CD4-positive, alpha-beta T cell treated with Interleukin-17A for 1 hour (primary cell): ENCODE measurements at regions not wholly inside any gene's neighbourhood (a gene's known extent, or its start where the extent isn't known, plus 50 kb on each side); places are given as distances from the start of the nearest gene placed in this dataset.
"Not testable (repeated sequence)": the region's sequence is repeated elsewhere in the genome, so short reads cannot be mapped to it uniquely, and the experiment has no call there.

Source experiments
- DNase-seq: peaks from one replicate; pipeline ENCODE4 v3.0.0-alpha.2; 2020

DNA sequence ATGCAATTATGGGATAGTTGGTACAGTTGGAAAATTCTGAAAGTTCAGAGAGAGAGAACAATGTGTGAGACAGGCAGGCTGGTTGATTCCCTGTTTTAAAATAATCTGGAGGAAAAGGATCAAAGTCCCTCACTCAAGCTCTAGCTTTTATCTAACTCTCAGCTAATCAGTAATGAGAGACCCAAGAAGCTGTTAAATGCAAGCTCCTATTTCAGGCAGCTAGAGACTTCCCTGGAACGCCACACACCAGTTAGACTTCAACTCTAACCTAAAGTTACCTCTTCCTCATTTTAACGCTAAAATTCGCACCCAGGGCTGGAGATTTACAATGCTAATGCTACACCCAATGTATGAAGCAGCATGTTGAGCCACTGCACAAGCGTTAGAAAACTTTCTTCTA, 243.1 kb downstream of the EN1 start:
- no peak for DNase-seq

DNA sequence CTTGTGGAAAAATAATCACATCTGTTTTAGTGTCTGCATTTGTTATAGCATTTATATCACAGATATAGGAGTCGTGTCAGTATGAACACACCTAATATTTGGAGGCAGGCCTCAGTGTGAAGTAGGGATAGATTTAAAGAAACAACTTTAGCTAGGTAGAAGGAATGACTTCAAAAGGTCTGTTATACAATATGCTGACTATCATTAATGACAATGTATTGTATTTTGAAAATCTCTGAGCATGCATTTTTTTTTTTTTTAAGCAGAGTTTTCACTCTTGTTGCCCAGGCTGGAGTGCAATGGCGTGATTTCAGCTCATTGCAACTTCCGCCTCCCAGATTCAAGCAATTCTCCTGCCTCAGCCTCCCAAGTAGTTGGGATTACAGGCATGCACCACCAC, 248.3 kb downstream of the EN1 start:
- DNase-seq = no peak

DNA sequence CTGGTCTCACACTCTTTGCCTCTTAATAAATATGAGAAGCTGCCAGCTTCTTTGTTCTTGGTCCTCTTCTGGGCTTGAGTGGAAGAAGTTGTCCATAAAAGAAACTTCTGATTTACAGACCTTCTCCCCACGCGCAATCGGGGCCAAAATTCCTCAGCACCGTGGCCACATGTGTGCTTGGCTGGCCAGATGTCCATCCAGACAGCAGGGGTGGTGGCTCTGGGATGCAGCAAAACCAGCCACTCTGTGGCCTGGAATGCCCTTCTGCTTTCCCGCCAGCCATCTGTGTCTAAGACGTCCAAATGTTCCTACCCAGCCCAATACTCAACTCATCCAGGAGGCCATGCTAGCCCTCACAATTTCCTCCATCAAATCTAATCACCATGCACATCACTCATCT, 250.8 kb downstream of the EN1 start:
- DNase-seq = no peak

GRCh38 chr2:118593257-118593656, 254.2 kb downstream of the EN1 start:
- no peak for DNase-seq

DNA sequence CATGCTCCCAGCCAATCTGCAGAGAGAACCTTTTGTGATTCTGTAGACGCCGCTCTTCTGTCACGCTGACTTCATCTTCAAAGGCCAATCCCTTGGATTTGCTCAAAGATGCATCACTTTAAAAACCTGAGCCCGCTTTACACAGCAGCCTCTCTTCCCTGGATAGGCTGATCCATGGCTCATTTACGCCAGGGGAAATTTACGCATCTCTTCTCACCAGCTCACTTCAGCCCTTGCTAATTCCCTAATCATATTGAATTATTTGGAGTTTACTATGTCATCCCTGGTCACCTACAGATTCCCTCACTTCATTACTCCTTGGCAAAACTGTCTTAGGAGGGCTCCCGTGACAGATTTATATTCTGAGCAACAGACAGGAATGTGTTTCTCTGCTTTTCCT, 256.2 kb downstream of the EN1 start:
- DNase-seq = no peak

DNA sequence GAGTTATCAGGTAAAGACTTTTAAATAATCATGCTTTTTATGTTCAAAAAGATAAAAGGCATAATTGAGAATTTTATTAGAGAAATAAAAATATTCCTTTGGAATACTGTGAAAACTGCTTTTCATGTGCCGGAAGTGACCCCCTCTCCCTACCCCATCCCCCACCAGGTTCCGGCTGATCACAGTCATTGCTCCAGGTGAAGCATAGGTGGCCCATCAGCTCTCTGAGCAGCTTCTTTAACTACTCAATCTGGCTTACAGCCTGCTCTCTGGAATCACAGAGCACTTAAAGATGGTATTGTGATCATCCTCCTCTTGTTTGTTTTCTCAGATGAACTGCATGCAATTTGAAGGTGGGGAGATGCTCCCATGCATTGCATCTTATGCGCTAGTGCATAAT, 257.7 kb downstream of the EN1 start:
- no peak for DNase-seq

DNA sequence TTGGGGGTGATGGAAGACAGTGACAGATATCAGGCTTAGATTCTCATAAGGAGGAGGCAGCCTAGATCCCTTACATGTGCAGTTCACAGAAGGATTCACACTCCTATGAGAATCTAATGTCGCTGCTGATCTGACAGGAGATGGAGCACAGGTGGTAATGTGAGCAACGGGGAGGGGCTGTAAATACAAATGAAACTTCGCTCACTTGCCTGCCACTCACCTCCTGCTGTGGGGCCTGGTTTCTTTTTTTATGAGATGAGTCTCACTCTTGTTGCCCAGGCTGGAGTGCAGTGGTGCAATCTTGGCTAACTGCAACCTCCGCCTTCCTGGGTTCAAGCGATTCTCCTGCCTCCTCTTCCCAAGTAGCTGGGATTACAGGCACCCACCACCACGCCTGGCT, 258.6 kb downstream of the EN1 start:
- DNase-seq = no peak

- no peak for DNase-seq
Measured at GRCh38 chr2:118586312-118586711, 261.1 kb downstream of the EN1 start.

GRCh38 chr2:118584877-118585276, 262.6 kb downstream of the EN1 start:
- DNase-seq = no peak

- DNase-seq = no peak
Measured at GRCh38 chr2:118584062-118584749, 263.2 kb downstream of the EN1 start.

GRCh38 chr2:118582058-118582457, 265.4 kb downstream of the EN1 start:
- no peak for DNase-seq

DNA sequence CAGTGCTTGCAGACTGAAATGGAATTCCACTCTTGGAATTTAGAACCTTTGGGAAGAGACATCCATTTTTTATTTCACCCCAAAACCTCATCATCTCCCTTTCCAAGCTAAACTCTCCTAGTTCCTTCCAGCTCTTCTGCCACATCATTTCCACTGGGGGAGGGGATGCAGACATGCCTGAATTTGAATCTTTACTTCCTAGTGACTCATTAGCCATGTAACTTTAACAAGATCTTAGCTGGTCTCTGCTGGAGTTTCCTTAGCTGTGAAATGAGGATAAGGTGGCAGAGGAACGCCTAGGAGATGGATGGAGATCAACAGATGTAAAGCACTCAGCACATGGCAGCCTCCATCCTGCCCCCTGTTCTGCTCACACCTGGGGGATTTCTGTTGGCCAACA, 266.8 kb downstream of the EN1 start:
- no peak for DNase-seq

DNA sequence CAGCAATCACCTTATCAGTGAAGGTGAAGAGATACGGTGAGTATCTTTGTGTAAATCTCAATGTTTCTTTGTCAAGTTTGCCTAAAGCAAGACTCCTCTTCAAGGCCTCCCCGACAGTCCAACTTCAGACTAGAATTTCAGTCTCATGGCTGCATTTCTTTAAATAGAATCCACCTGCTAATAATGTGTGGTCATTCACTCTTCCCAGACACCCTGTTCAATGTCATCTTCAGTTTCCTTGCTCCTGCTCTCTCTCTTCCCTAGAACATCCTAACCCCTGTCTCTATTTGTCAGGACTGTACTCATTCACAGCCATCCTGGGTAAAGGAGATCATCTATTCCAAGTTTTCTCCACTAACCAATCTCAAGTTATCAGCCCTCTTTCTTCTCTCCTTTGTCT, 267.3 kb downstream of the EN1 start:
- DNase-seq = no peak

- no peak for DNase-seq
Measured at GRCh38 chr2:118577202-118577601, 270.2 kb downstream of the EN1 start.

- DNase-seq = no peak
Measured at GRCh38 chr2:118576109-118576855, 271.2 kb downstream of the EN1 start.

DNA sequence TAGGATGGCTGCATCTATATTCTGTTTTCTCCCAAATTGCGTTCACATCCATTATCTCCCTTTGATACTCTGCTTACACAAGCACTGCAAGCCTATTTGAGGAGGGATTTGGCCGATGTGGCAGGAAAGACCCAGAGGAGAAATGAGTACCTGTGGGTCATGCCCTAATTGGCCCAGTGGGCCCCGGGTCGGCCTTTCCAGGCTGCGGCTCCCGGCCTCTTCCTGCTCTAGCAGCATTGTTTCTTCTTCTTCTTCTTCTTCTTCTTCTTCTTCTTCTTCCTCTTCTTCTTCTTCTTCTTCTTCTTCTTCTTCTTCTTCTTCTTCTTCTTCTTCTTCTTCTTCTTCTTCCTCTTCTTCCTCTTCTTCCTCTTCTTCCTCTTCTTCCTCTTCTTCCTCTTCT, 275.1 kb downstream of the EN1 start:
- DNase-seq = not testable (repeated sequence)

GRCh38 chr2:118569876-118570535, 277.4 kb downstream of the EN1 start:
- no peak for DNase-seq

- no peak for DNase-seq
Measured at GRCh38 chr2:118568700-118569099, 278.7 kb downstream of the EN1 start.

GRCh38 chr2:118565786-118566540, 281.5 kb downstream of the EN1 start:
- no peak for DNase-seq

DNA sequence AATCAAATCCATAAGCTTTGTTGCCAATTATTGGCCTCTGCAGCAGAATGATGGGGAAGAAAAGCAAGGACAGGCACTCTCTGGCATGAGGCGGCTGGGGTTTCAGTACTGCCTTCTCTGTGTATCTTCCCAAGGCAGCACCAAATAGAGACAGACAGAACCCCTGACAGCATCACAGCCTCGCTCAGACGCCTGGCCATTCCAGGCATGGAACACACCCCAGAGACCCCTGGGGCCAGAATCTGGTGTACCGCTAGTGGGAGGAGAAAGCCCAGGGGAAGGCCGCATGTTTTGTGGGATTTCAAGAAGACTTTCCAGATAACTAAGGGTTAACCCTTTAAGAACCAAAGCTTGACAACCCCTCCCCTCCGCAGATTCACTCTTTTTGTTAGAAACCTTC, 282.1 kb downstream of the EN1 start:
- no peak for DNase-seq

DNA sequence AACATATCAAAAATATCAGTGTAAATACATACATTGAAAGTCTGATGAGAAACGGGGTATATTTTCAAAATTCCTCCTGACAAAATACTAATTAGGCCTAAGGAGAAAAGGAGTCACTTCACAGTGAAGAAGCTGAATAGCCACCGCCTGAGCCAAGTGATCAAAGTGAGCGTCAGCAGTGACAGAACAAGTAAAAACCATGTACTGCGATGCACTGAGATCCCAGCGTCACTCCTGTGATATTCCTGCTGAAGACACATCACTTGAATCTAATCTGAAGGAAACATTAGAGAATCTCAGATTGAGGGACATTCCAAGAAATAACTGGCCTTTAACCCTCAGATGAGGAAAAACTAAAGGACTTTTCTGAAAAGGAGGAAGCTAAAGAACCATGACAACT, 285.3 kb downstream of the EN1 start:
- DNase-seq = no peak

GRCh38 chr2:118558846-118559245, 288.6 kb downstream of the EN1 start:
- no peak for DNase-seq

DNA sequence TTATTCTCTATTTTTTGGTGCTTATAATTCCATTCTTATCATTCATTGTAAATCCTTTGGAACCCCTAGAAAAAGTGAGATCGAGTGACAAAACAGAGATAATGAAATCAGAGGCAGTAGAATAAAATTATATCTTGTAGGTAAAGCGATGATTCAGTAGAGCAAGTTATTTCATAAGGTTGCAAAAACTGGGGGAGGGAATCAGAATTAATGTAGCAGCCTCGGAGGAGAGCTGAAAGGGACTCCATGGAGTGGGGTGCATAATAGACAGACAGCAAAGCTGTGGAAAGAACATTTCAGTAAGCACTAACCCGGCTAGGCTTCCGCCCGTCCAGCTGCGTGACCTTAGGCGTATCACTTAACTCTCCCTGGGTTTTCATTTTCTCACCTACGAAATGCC, 289.7 kb downstream of the EN1 start:
- DNase-seq = no peak

GRCh38 chr2:118557016-118557415, 290.4 kb downstream of the EN1 start:
- DNase-seq = no peak
